ENCODE measurements at regions not wholly inside any gene's neighbourhood (a gene's known extent, or its start where the extent isn't known, plus 50 kb on each side); places are given as distances from the start of the nearest gene placed in this dataset.
A peak's percentile ranks its signal among the peaks of the same experiment; 100 is the strongest.

DNA sequence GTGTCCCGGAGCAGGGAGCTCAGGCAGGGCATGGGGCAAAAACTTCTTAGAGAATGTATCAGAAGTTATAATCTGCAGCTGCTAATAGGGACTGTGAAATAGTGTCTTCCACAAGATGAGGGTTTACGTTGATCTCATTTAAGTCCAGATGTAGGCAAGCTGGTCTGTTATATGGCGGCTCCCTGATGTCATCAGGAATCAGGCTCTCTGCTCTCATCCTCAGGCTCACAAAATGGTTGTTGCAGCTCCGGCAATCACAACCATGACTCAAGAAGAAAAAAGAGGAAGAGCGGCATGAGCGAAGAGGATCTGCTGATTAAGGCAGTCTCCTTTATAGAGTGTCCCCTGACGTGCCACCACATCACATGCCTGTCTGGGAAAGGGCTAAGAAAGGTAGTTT lies 191.3 kb downstream of the KLF5 start:
- no peak overlapping the region for H3K4me3 ChIP-seq (ENCODE audit: low read length)
- DNase-seq = no peak
- no peaks in the 10 kb centered on the region for H3K27me3 ChIP-seq (ENCODE audit: control insufficient read depth in 2 of 2, insufficient read depth in 2 of 2, low read length in 2 of 2)

DNA sequence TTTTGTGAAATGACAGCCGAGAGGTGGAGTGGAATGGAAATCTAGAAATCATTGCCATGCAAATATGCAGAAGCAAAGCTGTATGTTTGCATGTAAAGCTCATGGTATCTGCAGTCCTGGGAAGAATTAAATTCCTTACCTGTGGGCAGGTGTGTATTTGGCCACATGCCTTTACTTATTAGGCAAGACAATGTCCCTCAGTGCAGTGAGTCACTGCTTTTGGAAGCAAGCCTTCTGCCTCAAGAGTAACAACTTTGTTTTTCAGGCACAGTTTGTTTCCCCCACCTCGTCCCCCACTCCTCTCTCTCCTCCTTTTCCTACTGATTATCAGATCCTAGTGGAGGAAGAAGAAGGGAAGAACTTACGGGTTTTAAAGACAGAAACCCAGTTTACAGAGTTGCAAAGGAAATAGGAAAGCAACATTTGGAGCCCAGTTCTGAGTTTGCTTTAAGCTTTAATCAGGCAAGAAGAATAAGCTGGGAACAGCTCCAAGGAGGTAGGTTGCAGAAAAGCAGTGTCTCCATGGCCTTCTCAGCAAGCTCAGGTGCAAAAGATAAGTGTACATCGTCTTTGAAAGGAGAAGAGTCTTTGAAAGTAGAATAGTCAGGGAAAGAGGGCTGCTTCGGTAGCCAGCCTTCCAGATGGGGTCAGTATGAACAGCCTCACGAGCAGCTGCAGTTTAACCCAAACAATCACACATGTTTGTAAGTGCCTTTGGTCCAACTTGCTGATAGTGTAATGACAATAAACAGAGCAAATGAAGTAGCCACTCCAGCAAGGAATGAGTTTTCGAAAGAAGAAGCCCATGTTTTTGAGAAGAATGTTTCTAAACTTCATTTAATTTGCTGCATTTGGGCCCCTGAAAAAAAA lies 190.1 kb downstream of the KLF5 start:
- H3K36me3 Mint-ChIP-seq = no peaks in the 10 kb centered on the region
- peak overlapping the region in 1 of 9 donors; percentile 49 for H3K27ac Mint-ChIP-seq
- H3K36me3 ChIP-seq (ENCODE audit: control insufficient read depth in 2 of 3, insufficient read depth in 3 of 3, low read length in 3 of 3) = no peaks in the 10 kb centered on the region
- DNase-seq (no peak), ATAC-seq (no peak)
- CTCF ChIA-PET = interaction anchor here (0.5 to 0.9 kb wide), 2 partner anchors 20 to 368 kb away, joined by 3 to 4 read pairs; no protein-coding TSS in a partner anchor
- no peaks in the 10 kb centered on the region for H3K9me3 ChIP-seq (ENCODE audit: control insufficient read depth in 2 of 3, low read length in 3 of 3)
- H3K4me1 Mint-ChIP-seq = peaks cover 0 to 2% (median 0%) of the 10 kb centered on the region in 7 donors
- H3K4me1 ChIP-seq (ENCODE audit: control insufficient read depth in 2 of 2, insufficient read depth in 2 of 2, low read length in 2 of 2) = no peaks in the 10 kb centered on the region
- no peak overlapping the region for H3K4me3 ChIP-seq (ENCODE audit: low read length)
- no peak overlapping the region for H3K4me3 Mint-ChIP-seq
- peaks cover 0 to 22% (median 0%) of the 10 kb centered on the region in 5 donors for H3K27me3 Mint-ChIP-seq
- H3K27me3 ChIP-seq (ENCODE audit: control insufficient read depth in 2 of 2, insufficient read depth in 2 of 2, low read length in 2 of 2) = no peaks in the 10 kb centered on the region
- intact Hi-C loops (cut with micrococcal nuclease) = no loop called here
- no peak overlapping the region for H3K27ac ChIP-seq (ENCODE audit: low read depth, low read length)
- POLR2A ChIA-PET = interaction anchor here (1.1 kb wide), 1 partner anchor 18 kb away, joined by 3 read pairs; no protein-coding TSS in a partner anchor
- peaks cover 0 to 3% (median 0%) of the 10 kb centered on the region in 11 donors for H3K9me3 Mint-ChIP-seq

More for the DNA sequence above, 191.3 kb downstream of the KLF5 start:
- no peak for ATAC-seq
- intact Hi-C loops (cut with micrococcal nuclease) = no loop called here
- ChIA-PET POLR2A (interaction anchor here (1.1 kb wide), 1 partner anchor 19 kb away, joined by 3 read pairs; no protein-coding TSS in a partner anchor), CTCF (interaction anchor here (0.5 to 0.9 kb wide), 2 partner anchors 21 to 369 kb away, joined by 3 to 4 read pairs; no protein-coding TSS in a partner anchor)
- Histone ChIP-seq H3K27ac (ENCODE audit: low read depth, low read length) (no peak overlapping the region), H3K36me3 (ENCODE audit: control insufficient read depth in 2 of 3, insufficient read depth in 3 of 3, low read length in 3 of 3) (no peaks in the 10 kb centered on the region), H3K9me3 (ENCODE audit: control insufficient read depth in 2 of 3, low read length in 3 of 3) (no peaks in the 10 kb centered on the region), H3K4me1 (ENCODE audit: control insufficient read depth in 2 of 2, insufficient read depth in 2 of 2, low read length in 2 of 2) (no peaks in the 10 kb centered on the region)
- Mint-ChIP-seq H3K4me3 (no peak overlapping the region), H3K9me3 (peaks cover 0 to 3% (median 0%) of the 10 kb centered on the region in 11 donors), H3K36me3 (no peaks in the 10 kb centered on the region), H3K27me3 (peaks cover 0 to 22% (median 0%) of the 10 kb centered on the region in 5 donors), H3K27ac (no peak overlapping the region), H3K4me1 (peaks cover 0 to 2% (median 0%) of the 10 kb centered on the region in 7 donors)

DNA sequence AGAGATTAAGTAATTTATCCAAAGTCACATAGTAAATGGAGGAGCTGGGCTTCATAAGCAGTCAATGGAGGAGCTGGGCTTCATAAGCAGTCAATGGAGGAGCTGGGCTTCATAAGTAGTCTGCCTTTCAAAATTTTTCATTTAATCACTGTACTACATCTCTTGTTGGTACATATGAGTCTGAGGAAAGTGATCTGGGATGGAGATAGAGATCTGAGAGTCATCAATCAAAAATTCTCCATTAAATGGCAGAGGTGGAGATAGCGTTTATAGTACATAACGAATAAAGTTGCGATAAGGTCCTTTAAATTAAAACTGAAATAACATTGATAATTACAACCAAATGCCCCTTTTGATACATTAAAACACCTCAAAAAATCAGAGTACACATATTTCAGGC lies 189.3 kb downstream of the KLF5 start:
- POLR2A ChIA-PET = no interaction called here
- Histone ChIP-seq H3K9me3 (ENCODE audit: control insufficient read depth in 2 of 3, low read length in 3 of 3) (no peaks in the 10 kb centered on the region), H3K27ac (ENCODE audit: low read depth, low read length) (no peak overlapping the region), H3K4me3 (ENCODE audit: low read length) (no peak overlapping the region), H3K36me3 (ENCODE audit: control insufficient read depth in 2 of 3, insufficient read depth in 3 of 3, low read length in 3 of 3) (no peaks in the 10 kb centered on the region), H3K4me1 (ENCODE audit: control insufficient read depth in 2 of 2, insufficient read depth in 2 of 2, low read length in 2 of 2) (no peaks in the 10 kb centered on the region), H3K27me3 (ENCODE audit: control insufficient read depth in 2 of 2, insufficient read depth in 2 of 2, low read length in 2 of 2) (no peaks in the 10 kb centered on the region)
- no peak for ATAC-seq
- no peaks in the 10 kb centered on the region for H3K36me3 Mint-ChIP-seq
- H3K4me1 Mint-ChIP-seq = peaks cover 0 to 2% (median 0%) of the 10 kb centered on the region in 7 donors
- peaks cover 0 to 19% (median 0%) of the 10 kb centered on the region in 5 donors for H3K27me3 Mint-ChIP-seq
- H3K4me3 Mint-ChIP-seq = no peak overlapping the region
- H3K9me3 Mint-ChIP-seq = peaks cover 0 to 3% (median 0%) of the 10 kb centered on the region in 11 donors
- H3K27ac Mint-ChIP-seq = no peak overlapping the region
- DNase-seq = no peak
- intact Hi-C loops (cut with micrococcal nuclease) = no loop called here
- CTCF ChIA-PET = no interaction called here

DNA sequence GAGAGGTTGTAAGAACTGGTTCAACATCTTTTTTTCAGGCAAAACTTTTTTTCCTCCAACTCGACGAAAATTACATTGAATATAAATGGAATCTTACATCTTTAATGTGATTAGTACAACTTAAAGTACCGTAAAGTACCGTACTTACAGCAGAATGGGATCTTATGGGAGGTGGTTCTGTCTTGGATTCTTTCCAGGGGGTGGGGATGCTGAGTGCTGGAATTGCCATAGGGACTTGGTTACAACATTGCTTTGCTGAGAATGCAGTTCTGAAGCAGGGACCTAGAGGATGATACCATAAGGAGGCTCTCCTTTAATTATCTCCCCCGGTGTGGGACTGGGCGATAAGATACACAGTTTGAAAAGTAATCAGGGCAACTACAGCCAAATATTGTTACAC lies 186.4 kb downstream of the KLF5 start:
- peaks cover 0 to 3% (median 0%) of the 10 kb centered on the region in 11 donors for H3K9me3 Mint-ChIP-seq
- no peaks in the 10 kb centered on the region for H3K36me3 Mint-ChIP-seq
- no peak for ATAC-seq
- intact Hi-C loops (cut with micrococcal nuclease) = no loop called here
- ChIA-PET POLR2A (no interaction called here), CTCF (no interaction called here)
- peaks cover 0 to 12% (median 0%) of the 10 kb centered on the region in 5 donors for H3K27me3 Mint-ChIP-seq
- no peak overlapping the region for H3K27ac Mint-ChIP-seq
- H3K36me3 ChIP-seq (ENCODE audit: control insufficient read depth in 2 of 3, insufficient read depth in 3 of 3, low read length in 3 of 3) = no peaks in the 10 kb centered on the region
- H3K4me1 ChIP-seq (ENCODE audit: control insufficient read depth in 2 of 2, insufficient read depth in 2 of 2, low read length in 2 of 2) = no peaks in the 10 kb centered on the region
- peaks cover 0 to 2% (median 0%) of the 10 kb centered on the region in 7 donors for H3K4me1 Mint-ChIP-seq
- H3K4me3 ChIP-seq (ENCODE audit: low read length) = no peak overlapping the region
- H3K4me3 Mint-ChIP-seq = no peak overlapping the region
- DNase-seq = no peak
- H3K9me3 ChIP-seq (ENCODE audit: control insufficient read depth in 2 of 3, low read length in 3 of 3) = no peaks in the 10 kb centered on the region
- H3K27ac ChIP-seq (ENCODE audit: low read depth, low read length) = no peak overlapping the region
- no peaks in the 10 kb centered on the region for H3K27me3 ChIP-seq (ENCODE audit: control insufficient read depth in 2 of 2, insufficient read depth in 2 of 2, low read length in 2 of 2)

DNA sequence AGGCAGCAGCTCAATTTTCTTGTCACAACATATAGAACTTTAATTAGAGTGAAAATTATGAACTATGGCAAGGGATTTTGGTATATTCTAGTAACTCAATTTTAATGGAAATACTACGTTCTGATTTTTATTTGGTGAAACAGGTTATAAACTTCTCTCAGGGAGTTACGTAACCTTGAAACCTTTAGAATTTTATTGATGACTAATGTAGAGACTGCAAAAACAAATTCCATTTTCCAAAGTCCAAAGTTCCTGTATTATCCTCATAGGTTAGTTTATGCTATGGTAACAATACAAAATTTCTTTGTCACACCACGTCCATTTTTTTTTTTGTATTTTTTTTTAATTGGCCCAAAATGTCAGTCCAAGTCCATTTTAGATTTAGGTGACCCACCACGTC lies 185.7 kb downstream of the KLF5 start:
- H3K9me3 Mint-ChIP-seq = no peaks in the 10 kb centered on the region
- H3K4me1 ChIP-seq (ENCODE audit: control insufficient read depth in 2 of 2, insufficient read depth in 2 of 2, low read length in 2 of 2) = no peaks in the 10 kb centered on the region
- H3K36me3 Mint-ChIP-seq = no peaks in the 10 kb centered on the region
- no peaks in the 10 kb centered on the region for H3K36me3 ChIP-seq (ENCODE audit: control insufficient read depth in 2 of 3, insufficient read depth in 3 of 3, low read length in 3 of 3)
- H3K27ac ChIP-seq (ENCODE audit: low read depth, low read length) = no peak overlapping the region
- no peak for DNase-seq
- no peak overlapping the region for H3K4me3 Mint-ChIP-seq
- ChIA-PET CTCF (no interaction called here), POLR2A (no interaction called here)
- intact Hi-C loops (cut with micrococcal nuclease) = no loop called here
- no peak for ATAC-seq
- H3K4me1 Mint-ChIP-seq = no peaks in the 10 kb centered on the region
- H3K27me3 ChIP-seq (ENCODE audit: control insufficient read depth in 2 of 2, insufficient read depth in 2 of 2, low read length in 2 of 2) = no peaks in the 10 kb centered on the region
- H3K4me3 ChIP-seq (ENCODE audit: low read length) = no peak overlapping the region
- peaks cover 0 to 8% (median 0%) of the 10 kb centered on the region in 5 donors for H3K27me3 Mint-ChIP-seq
- no peaks in the 10 kb centered on the region for H3K9me3 ChIP-seq (ENCODE audit: control insufficient read depth in 2 of 3, low read length in 3 of 3)
- no peak overlapping the region for H3K27ac Mint-ChIP-seq

DNA sequence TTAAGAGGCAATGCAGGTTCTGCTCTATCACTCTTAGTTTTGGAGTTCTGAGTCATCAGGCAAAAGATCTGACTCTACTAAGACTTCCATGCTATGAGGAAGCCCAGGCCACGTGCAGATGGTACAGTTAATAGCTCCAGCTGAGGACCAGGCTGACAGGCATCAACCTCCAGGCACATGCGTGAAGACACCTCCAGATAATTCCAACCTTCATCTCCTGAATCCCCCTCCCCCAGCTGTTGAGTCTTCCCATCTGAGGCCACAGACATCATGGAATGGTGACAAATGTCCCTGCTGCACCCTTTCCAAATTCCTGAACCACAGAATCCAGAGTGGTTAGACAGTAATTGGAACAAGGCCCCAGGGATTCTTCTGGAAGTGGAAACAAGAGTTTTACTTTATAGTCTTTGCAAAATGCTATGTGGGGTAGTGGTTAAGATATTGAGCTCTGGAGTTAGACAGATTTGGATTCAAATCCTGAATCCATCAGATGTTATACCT lies 183.8 kb downstream of the KLF5 start:
- Histone ChIP-seq H3K27ac (ENCODE audit: low read depth, low read length) (no peak overlapping the region), H3K4me3 (ENCODE audit: low read length) (no peak overlapping the region), H3K36me3 (ENCODE audit: control insufficient read depth in 2 of 3, insufficient read depth in 3 of 3, low read length in 3 of 3) (no peaks in the 10 kb centered on the region), H3K9me3 (ENCODE audit: control insufficient read depth in 2 of 3, low read length in 3 of 3) (no peaks in the 10 kb centered on the region), H3K4me1 (ENCODE audit: control insufficient read depth in 2 of 2, insufficient read depth in 2 of 2, low read length in 2 of 2) (no peaks in the 10 kb centered on the region), H3K27me3 (ENCODE audit: control insufficient read depth in 2 of 2, insufficient read depth in 2 of 2, low read length in 2 of 2) (no peaks in the 10 kb centered on the region)
- H3K27me3 Mint-ChIP-seq = peaks cover 0 to 5% (median 0%) of the 10 kb centered on the region in 5 donors
- H3K36me3 Mint-ChIP-seq = no peaks in the 10 kb centered on the region
- POLR2A ChIA-PET = no interaction called here
- CTCF ChIA-PET = no interaction called here
- ATAC-seq (no peak), DNase-seq (no peak)
- H3K4me1 Mint-ChIP-seq = no peaks in the 10 kb centered on the region
- H3K9me3 Mint-ChIP-seq = no peaks in the 10 kb centered on the region
- no peak overlapping the region for H3K4me3 Mint-ChIP-seq
- no peak overlapping the region for H3K27ac Mint-ChIP-seq
- intact Hi-C loops (cut with micrococcal nuclease) = no loop called here

Measured in naive thymus-derived CD4-positive, alpha-beta T cell (primary cell).